GM12878 (cell line): ENCODE measurements at regions not wholly inside any gene's neighbourhood (a gene's known extent, or its start where the extent isn't known, plus 50 kb on each side); places are given as distances from the start of the nearest gene placed in this dataset.

Source experiments
- ATAC-seq: fragments of 200-7000 bp; cut with Tn5 transposase; 3 replicates; pipeline ENCODE4 v1.9.1; 2020; ENCODE audit warnings: mild to moderate bottlenecking, moderate library complexity
- BruUV-seq: library from RNA; stranded (reverse); fragments of 400-500 nt; replicated peaks from 2 replicates; lab custom pipeline; 2021; lab: Mats Ljungman, UMichigan
- CTCF ChIA-PET: fragments of 300-600 bp; sonication (Branson Sonifier 250); formaldehyde crosslinking; extraction: SDS; loops from one replicate; lab custom pipeline; 2021; ENCODE audit warnings: inconsistent platforms; lab: Yijun Ruan, JAX
- POLR2A ChIA-PET: fragments of 350-600 bp; formaldehyde crosslinking; extraction: SDS; loops from one replicate; lab custom pipeline; 2021; ENCODE audit warnings: inconsistent platforms; lab: Charles Lee
- RAD21 ChIA-PET: fragments of 300-600 bp; sonication (Branson Sonifier 250); formaldehyde crosslinking; loops from one replicate; lab custom pipeline; 2023; ENCODE audit warnings: antibody characterized with exemption; ENCODE audit not compliant: unreplicated experiment; lab: Charles Lee
- SMC1A ChIA-PET: fragments of 300-600 bp; sonication (Branson Sonifier 250); formaldehyde crosslinking; loops from one replicate; lab custom pipeline; 2023; ENCODE audit not compliant: unreplicated experiment, uncharacterized antibody; lab: Charles Lee
- DNase-seq: peaks from one replicate; pipeline ENCODE4 v3.0.0-alpha.2; 2011; ENCODE audit warnings: low read depth, low spot score
- FAIRE-seq: peaks from 3 replicates; lab custom pipeline; 2011; peaks lifted over from hg19 to GRCh38; lab: Jason Lieb, UNC
- H2AFZ ChIP-seq: 2 replicates; pipeline ENCODE4 v1.6.0; 2011; ENCODE audit warnings: low read depth, low read length, control low read depth; ENCODE audit not compliant: control insufficient read depth
- H3K27ac ChIP-seq: 2 replicates; pipeline ENCODE4 v1.5.1; 2011; ENCODE audit warnings: control low read depth; ENCODE audit not compliant: control insufficient read depth, insufficient read depth
- H3K27me3 ChIP-seq, 2 experiments: replicated peaks in 1 of 2; 2 replicates each; pipeline versions ENCODE4 v1.6.0 to v1.6.1; 2011; ENCODE audit warnings: low read length in 1 of 2; ENCODE audit not compliant: control insufficient read depth in 2 of 2, insufficient read depth in 2 of 2
- H3K36me3 ChIP-seq, 2 experiments: 2 replicates each; pipeline ENCODE4 v1.5.1; 2011; ENCODE audit warnings: low read length in 1 of 2; ENCODE audit not compliant: control insufficient read depth in 2 of 2, insufficient read depth in 2 of 2
- H3K4me1 ChIP-seq: 2 replicates; pipeline ENCODE4 v1.6.1; 2011; ENCODE audit warnings: mild to moderate bottlenecking, low read length, moderate library complexity, mixed read lengths; ENCODE audit not compliant: control insufficient read depth, insufficient read depth
- H3K4me2 ChIP-seq: 2 replicates; pipeline ENCODE4 v1.6.0; 2011; ENCODE audit warnings: control low read depth; ENCODE audit not compliant: control insufficient read depth, insufficient read depth
- H3K4me3 ChIP-seq: fragments of 200-600 bp; sonication (generic); 2 replicates; pipeline ENCODE4 v1.5.1; 2016
- H3K79me2 ChIP-seq: 2 replicates; pipeline ENCODE4 v1.6.0; 2011; ENCODE audit warnings: low read length; ENCODE audit not compliant: control insufficient read depth, insufficient read depth
- H3K9ac ChIP-seq: 2 replicates; pipeline ENCODE4 v1.8.0; 2011; ENCODE audit warnings: low read length, control low read depth, mixed read lengths; ENCODE audit not compliant: control insufficient read depth, insufficient read depth
- H3K9me3 ChIP-seq: replicated peaks from 3 replicates; pipeline ENCODE4 v1.5.1; 2011; ENCODE audit warnings: mild to moderate bottlenecking, low read length; ENCODE audit not compliant: control insufficient read depth, insufficient read depth
- H4K20me1 ChIP-seq: 2 replicates; pipeline ENCODE4 v1.6.0; 2011; ENCODE audit not compliant: control insufficient read depth, insufficient read depth
- ATF7 ChIP-seq: fragments of 450-650 bp; IDR thresholded peaks from 2 replicates; pipeline ENCODE4 v1.6.1; 2016; ENCODE audit warnings: low read depth, mild to moderate bottlenecking
- BHLHE40 ChIP-seq, 2 experiments: fragments of 450-650 bp in 1 of 2; IDR thresholded peaks; 2 replicates each; pipeline ENCODE4 v1.6.1; 2011 to 2017; ENCODE audit warnings: low read depth in 2 of 2, borderline replicate concordance in 1 of 2, improper control_type of control experiment in 1 of 2, low read length in 1 of 2, mild to moderate bottlenecking in 1 of 2
- CBX3 ChIP-seq: fragments of 200-600 bp; sonication (generic); IDR thresholded peaks from 2 replicates; pipeline ENCODE4 v1.6.1; 2016; ENCODE audit warnings: low read depth, borderline replicate concordance
- CHD2 ChIP-seq: IDR thresholded peaks from 2 replicates; pipeline ENCODE4 v1.6.1; 2011; ENCODE audit warnings: low read depth, low read length, improper control_type of control experiment, borderline replicate concordance
- FOS ChIP-seq: IDR thresholded peaks from 3 replicates; pipeline ENCODE4 v1.6.1; 2011; ENCODE audit warnings: borderline replicate concordance; ENCODE audit not compliant: insufficient read length; ENCODE audit errors: extremely low read depth
- GABPA ChIP-seq: IDR thresholded peaks from 2 replicates; pipeline ENCODE4 v1.6.1; 2014; ENCODE audit warnings: antibody characterized with exemption, low read depth, mild to moderate bottlenecking, inconsistent platforms
- HDGF ChIP-seq: fragments of 450-650 bp; IDR thresholded peaks from 2 replicates; pipeline ENCODE4 v1.6.1; 2016; ENCODE audit warnings: antibody characterized with exemption
- HSF1 ChIP-seq: fragments of 150-350 bp; IDR thresholded peaks from 2 replicates; pipeline ENCODE4 v1.6.1; 2014; ENCODE audit warnings: mild to moderate bottlenecking, low read depth, low read length
- POU2F2 ChIP-seq: IDR thresholded peaks from 3 replicates; pipeline ENCODE4 v1.6.1; 2011; ENCODE audit warnings: low read depth, mild to moderate bottlenecking, low read length, borderline replicate concordance
- RBBP5 ChIP-seq: fragments of 200-600 bp; sonication (generic); conservative IDR thresholded peaks from 2 replicates; pipeline ENCODE4 v1.6.1; 2016
- RCOR1 ChIP-seq: conservative IDR thresholded peaks from 2 replicates; pipeline ENCODE4 v1.6.1; 2012; ENCODE audit warnings: low read depth, low read length, improper control_type of control experiment
- ZSCAN29 ChIP-seq: fragments of 450-650 bp; IDR thresholded peaks from 2 replicates; pipeline ENCODE4 v1.6.1; 2017; ENCODE audit warnings: mild to moderate bottlenecking, moderate library complexity
- WGBS: methylation state at CpG from one replicate; pipeline ENCODE4 v1.1.6; 2016; ENCODE audit warnings: low lambda C conversion rate; ENCODE audit not compliant: insufficient replicate concordance, insufficient coverage; ENCODE audit errors: missing lambda C conversion rate; 5-methylcytosine and 5-hydroxymethylcytosine counted together
- in situ Hi-C: fragments of 300-500 bp; cut with MboI; formaldehyde crosslinking; loops from 9 replicates; pipeline ENCODE4 v1.14.3; 2018; ENCODE audit warnings: mixed read lengths
- intact Hi-C: fragments of 100-400 bp; cut with micrococcal nuclease; formaldehyde crosslinking; loops from one replicate; pipeline ENCODE4 v1.14.2; 2022; ENCODE audit not compliant: unreplicated experiment
- TF ChIP-seq, protein P1 (sequence below): fragments of 450-650 bp; IDR thresholded peaks from 2 replicates; pipeline ENCODE4 v1.6.1; 2017; ENCODE audit warnings: mild to moderate bottlenecking, low read depth, inconsistent platforms; ENCODE audit not compliant: poor library complexity, severe bottlenecking
- TF ChIP-seq, protein P2 (sequence below): IDR thresholded peaks from 2 replicates; pipeline ENCODE4 v1.6.1; 2012; ENCODE audit warnings: low read length, inconsistent platforms
- TF ChIP-seq, protein P3 (sequence below): fragments of 450-650 bp; IDR thresholded peaks from 2 replicates; pipeline ENCODE4 v1.6.1; 2017; ENCODE audit warnings: mild to moderate bottlenecking, moderate library complexity

DNA sequence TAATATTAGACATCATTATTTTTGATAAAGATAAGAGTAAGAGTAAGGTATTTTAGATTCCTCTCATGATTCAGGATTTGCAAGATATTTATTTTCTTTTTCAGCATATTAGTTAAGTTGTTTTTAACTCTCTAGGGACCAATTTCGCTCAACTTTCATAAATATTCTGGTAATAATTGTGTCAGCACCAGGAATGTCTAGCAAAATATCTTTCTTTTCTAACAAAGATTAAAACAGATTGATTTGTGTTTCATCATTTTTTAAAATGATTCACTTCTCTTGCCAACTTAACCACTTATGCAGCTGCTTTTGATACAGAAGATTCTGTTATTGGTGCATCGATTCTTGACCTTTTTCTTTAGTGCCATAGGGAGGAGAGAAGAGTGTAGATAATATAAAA is 172.8 kb upstream of the PTGFR start (continued):
- no peak for TF ChIP-seq HSF1

- FAIRE-seq (no peak), DNase-seq (no peak), ATAC-seq (no peak)
- intact Hi-C loops (loop anchor here (10.0 kb wide), 1 partner anchor 355 kb away; no protein-coding TSS in a partner anchor), in situ Hi-C loops (no loop called here)
- POLR2A ChIA-PET: no interaction called here
- H3K9me3 ChIP-seq: no peaks in the 10 kb centered on the region
- H3K9ac ChIP-seq: no peak overlapping the region
- H3K27ac ChIP-seq: no peak overlapping the region
- H3K79me2 ChIP-seq: no peaks in the 10 kb centered on the region
- BruUV-seq: no TSS peak
- no peak overlapping the region for H3K4me3 ChIP-seq
- no peaks in the 10 kb centered on the region for H3K36me3 ChIP-seq
- RAD21 ChIA-PET: no interaction called here
- no peaks in the 10 kb centered on the region for H3K27me3 ChIP-seq
- no peaks in the 10 kb centered on the region for H4K20me1 ChIP-seq
- H2AFZ ChIP-seq: no peak overlapping the region
- CTCF ChIA-PET: interaction anchor here (0.6 to 1.0 kb wide), 2 partner anchors 188 to 354 kb away, joined by 3 read pairs; no protein-coding TSS in a partner anchor
- WGBS: 4% methylated on average over 2 of the region's 2 CpGs
- H3K4me1 ChIP-seq: no peaks in the 10 kb centered on the region
- SMC1A ChIA-PET: no interaction called here
- H3K4me2 ChIP-seq: no peak overlapping the region
- TF ChIP-seq RBBP5: no peak
- TF ChIP-seq ATF7: no peak
- no peak for TF ChIP-seq POU2F2
- TF ChIP-seq, protein P1, sequence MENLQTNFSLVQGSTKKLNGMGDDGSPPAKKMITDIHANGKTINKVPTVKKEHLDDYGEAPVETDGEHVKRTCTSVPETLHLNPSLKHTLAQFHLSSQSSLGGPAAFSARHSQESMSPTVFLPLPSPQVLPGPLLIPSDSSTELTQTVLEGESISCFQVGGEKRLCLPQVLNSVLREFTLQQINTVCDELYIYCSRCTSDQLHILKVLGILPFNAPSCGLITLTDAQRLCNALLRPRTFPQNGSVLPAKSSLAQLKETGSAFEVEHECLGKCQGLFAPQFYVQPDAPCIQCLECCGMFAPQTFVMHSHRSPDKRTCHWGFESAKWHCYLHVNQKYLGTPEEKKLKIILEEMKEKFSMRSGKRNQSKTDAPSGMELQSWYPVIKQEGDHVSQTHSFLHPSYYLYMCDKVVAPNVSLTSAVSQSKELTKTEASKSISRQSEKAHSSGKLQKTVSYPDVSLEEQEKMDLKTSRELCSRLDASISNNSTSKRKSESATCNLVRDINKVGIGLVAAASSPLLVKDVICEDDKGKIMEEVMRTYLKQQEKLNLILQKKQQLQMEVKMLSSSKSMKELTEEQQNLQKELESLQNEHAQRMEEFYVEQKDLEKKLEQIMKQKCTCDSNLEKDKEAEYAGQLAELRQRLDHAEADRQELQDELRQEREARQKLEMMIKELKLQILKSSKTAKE: no peak
- TF ChIP-seq BHLHE40 (IDR thresholded peaks at IDR 0.05; ENCODE audit: borderline replicate concordance in 1 of 2, low read depth in 2 of 2, low read length in 1 of 2): no peak
- TF ChIP-seq GABPA: no peak
- TF ChIP-seq RCOR1: no peak
- no peak for TF ChIP-seq CBX3
- no peak for TF ChIP-seq HDGF
- TF ChIP-seq FOS: no peak
- TF ChIP-seq, protein P2, sequence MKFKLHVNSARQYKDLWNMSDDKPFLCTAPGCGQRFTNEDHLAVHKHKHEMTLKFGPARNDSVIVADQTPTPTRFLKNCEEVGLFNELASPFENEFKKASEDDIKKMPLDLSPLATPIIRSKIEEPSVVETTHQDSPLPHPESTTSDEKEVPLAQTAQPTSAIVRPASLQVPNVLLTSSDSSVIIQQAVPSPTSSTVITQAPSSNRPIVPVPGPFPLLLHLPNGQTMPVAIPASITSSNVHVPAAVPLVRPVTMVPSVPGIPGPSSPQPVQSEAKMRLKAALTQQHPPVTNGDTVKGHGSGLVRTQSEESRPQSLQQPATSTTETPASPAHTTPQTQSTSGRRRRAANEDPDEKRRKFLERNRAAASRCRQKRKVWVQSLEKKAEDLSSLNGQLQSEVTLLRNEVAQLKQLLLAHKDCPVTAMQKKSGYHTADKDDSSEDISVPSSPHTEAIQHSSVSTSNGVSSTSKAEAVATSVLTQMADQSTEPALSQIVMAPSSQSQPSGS: no peak
- no peak for TF ChIP-seq ZSCAN29
- no peak for TF ChIP-seq CHD2
- TF ChIP-seq, protein P3, sequence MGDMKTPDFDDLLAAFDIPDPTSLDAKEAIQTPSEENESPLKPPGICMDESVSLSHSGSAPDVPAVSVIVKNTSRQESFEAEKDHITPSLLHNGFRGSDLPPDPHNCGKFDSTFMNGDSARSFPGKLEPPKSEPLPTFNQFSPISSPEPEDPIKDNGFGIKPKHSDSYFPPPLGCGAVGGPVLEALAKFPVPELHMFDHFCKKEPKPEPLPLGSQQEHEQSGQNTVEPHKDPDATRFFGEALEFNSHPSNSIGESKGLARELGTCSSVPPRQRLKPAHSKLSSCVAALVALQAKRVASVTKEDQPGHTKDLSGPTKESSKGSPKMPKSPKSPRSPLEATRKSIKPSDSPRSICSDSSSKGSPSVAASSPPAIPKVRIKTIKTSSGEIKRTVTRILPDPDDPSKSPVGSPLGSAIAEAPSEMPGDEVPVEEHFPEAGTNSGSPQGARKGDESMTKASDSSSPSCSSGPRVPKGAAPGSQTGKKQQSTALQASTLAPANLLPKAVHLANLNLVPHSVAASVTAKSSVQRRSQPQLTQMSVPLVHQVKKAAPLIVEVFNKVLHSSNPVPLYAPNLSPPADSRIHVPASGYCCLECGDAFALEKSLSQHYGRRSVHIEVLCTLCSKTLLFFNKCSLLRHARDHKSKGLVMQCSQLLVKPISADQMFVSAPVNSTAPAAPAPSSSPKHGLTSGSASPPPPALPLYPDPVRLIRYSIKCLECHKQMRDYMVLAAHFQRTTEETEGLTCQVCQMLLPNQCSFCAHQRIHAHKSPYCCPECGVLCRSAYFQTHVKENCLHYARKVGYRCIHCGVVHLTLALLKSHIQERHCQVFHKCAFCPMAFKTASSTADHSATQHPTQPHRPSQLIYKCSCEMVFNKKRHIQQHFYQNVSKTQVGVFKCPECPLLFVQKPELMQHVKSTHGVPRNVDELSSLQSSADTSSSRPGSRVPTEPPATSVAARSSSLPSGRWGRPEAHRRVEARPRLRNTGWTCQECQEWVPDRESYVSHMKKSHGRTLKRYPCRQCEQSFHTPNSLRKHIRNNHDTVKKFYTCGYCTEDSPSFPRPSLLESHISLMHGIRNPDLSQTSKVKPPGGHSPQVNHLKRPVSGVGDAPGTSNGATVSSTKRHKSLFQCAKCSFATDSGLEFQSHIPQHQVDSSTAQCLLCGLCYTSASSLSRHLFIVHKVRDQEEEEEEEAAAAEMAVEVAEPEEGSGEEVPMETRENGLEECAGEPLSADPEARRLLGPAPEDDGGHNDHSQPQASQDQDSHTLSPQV: no peak
Observed at GRCh38 chr1:78319603-78320002, 171.2 kb upstream of the PTGFR start.
